Nephron (organoid): ENCODE measurements at regions not wholly inside any gene's neighbourhood (a gene's known extent, or its start where the extent isn't known, plus 50 kb on each side); places are given as distances from the start of the nearest gene placed in this dataset.
A peak's percentile ranks its signal among the peaks of the same experiment; 100 is the strongest.
"Not testable (repeated sequence)": the region's sequence is repeated elsewhere in the genome, so short reads cannot be mapped to it uniquely, and the experiment has no call there.

Experiments used
- H3K27ac Mint-ChIP-seq, 3 experiments: 2 replicates each; pipeline ENCODE4 v1.8.0; 2020; ENCODE audit warnings: mixed read lengths in 3 of 3, mild to moderate bottlenecking in 2 of 3, moderate library complexity in 1 of 3
- H3K27me3 Mint-ChIP-seq: 2 replicates; pipeline ENCODE4 v1.8.0; 2021; ENCODE audit warnings: low read depth, mild to moderate bottlenecking, moderate library complexity, mixed read lengths
- H3K36me3 Mint-ChIP-seq: 2 replicates; pipeline ENCODE4 v1.8.0; 2020; ENCODE audit warnings: low read depth, mixed read lengths
- H3K4me1 Mint-ChIP-seq: 2 replicates; pipeline ENCODE4 v1.8.0; 2020; ENCODE audit warnings: mixed read lengths
- H3K4me3 Mint-ChIP-seq, 3 experiments: 2 replicates each; pipeline ENCODE4 v1.8.0; 2020; ENCODE audit warnings: mild to moderate bottlenecking in 3 of 3, mixed read lengths in 3 of 3, moderate library complexity in 2 of 3
- H3K9me3 Mint-ChIP-seq: 2 replicates; pipeline ENCODE4 v1.8.0; 2020; ENCODE audit warnings: mixed read lengths
- CTCF ChIP-seq, 3 experiments: fragments of 200-600 bp; sonication (generic); IDR thresholded peaks; one replicate each; pipeline ENCODE4 v1.5.0; 2021; ENCODE audit warnings: antibody characterized with exemption in 3 of 3; ENCODE audit not compliant: unreplicated experiment in 3 of 3

- Mint-ChIP-seq H3K27ac (no peak overlapping the region), H3K4me1 (no peaks in the 10 kb centered on the region), H3K27me3 (no peaks in the 10 kb centered on the region), H3K4me3 (no peak overlapping the region), H3K36me3 (no peaks in the 10 kb centered on the region), H3K9me3 (no peaks in the 10 kb centered on the region)
- no peak for TF ChIP-seq CTCF (IDR thresholded peaks at IDR 0.05; ENCODE audit: unreplicated experiment in 3 of 3)
Measured at GRCh38 chr18:38502539-38502938, 936.9 kb upstream of the CELF4 start.

GRCh38 chr18:38497266-38497665 lies 931.7 kb upstream of the CELF4 start:
- Mint-ChIP-seq H3K27me3 (no peaks in the 10 kb centered on the region), H3K4me1 (peaks cover 6% of the 10 kb centered on the region), H3K9me3 (no peaks in the 10 kb centered on the region), H3K27ac (no peak overlapping the region), H3K4me3 (no peak overlapping the region), H3K36me3 (no peaks in the 10 kb centered on the region)
- no peak for TF ChIP-seq CTCF (IDR thresholded peaks at IDR 0.05; ENCODE audit: unreplicated experiment in 3 of 3)

- TF ChIP-seq CTCF (IDR thresholded peaks at IDR 0.05; ENCODE audit: unreplicated experiment in 3 of 3), result no peak
- Mint-ChIP-seq H3K36me3 (no peaks in the 10 kb centered on the region), H3K9me3 (no peaks in the 10 kb centered on the region)
Measured at GRCh38 chr18:38496222-38496793, 930.7 kb upstream of the CELF4 start.

GRCh38 chr18:38494065-38494464 lies 928.5 kb upstream of the CELF4 start:
- no peaks in the 10 kb centered on the region for H3K9me3 Mint-ChIP-seq
- H3K27me3 Mint-ChIP-seq, result no peaks in the 10 kb centered on the region
- H3K4me3 Mint-ChIP-seq, result no peak overlapping the region
- TF ChIP-seq CTCF (IDR thresholded peaks at IDR 0.05; ENCODE audit: unreplicated experiment in 3 of 3), result no peak
- no peaks in the 10 kb centered on the region for H3K36me3 Mint-ChIP-seq
- H3K27ac Mint-ChIP-seq, result peak overlapping the region in 2 of 3 experiments; percentile 37 to 75
- peaks cover 6% of the 10 kb centered on the region for H3K4me1 Mint-ChIP-seq

More at GRCh38 chr18:38496222-38496793, 930.7 kb upstream of the CELF4 start:
- Mint-ChIP-seq H3K27ac (no peak overlapping the region), H3K4me3 (no peak overlapping the region), H3K27me3 (no peaks in the 10 kb centered on the region), H3K4me1 (peaks cover 6% of the 10 kb centered on the region)

- no peaks in the 10 kb centered on the region for H3K9me3 Mint-ChIP-seq
- H3K27ac Mint-ChIP-seq, result no peak overlapping the region
- H3K4me1 Mint-ChIP-seq, result peaks cover 6% of the 10 kb centered on the region
- TF ChIP-seq CTCF (IDR thresholded peaks at IDR 0.05; ENCODE audit: unreplicated experiment in 3 of 3), result no peak
- H3K36me3 Mint-ChIP-seq, result no peaks in the 10 kb centered on the region
- H3K4me3 Mint-ChIP-seq, result no peak overlapping the region
- H3K27me3 Mint-ChIP-seq, result no peaks in the 10 kb centered on the region
Measured at GRCh38 chr18:38491195-38491594, 925.6 kb upstream of the CELF4 start.

GRCh38 chr18:38489721-38490120 lies 924.1 kb upstream of the CELF4 start:
- not testable (repeated sequence) for H3K4me1 Mint-ChIP-seq, H3K4me3 Mint-ChIP-seq, H3K9me3 Mint-ChIP-seq, H3K36me3 Mint-ChIP-seq, H3K27me3 Mint-ChIP-seq, H3K27ac Mint-ChIP-seq
